GM23338 (cell line): ENCODE measurements at regions not wholly inside any gene's neighbourhood (a gene's known extent, or its start where the extent isn't known, plus 50 kb on each side); places are given as distances from the start of the nearest gene placed in this dataset.

ENCODE experiments used
- ATAC-seq: fragments of 200-7000 bp; cut with Tn5 transposase; 3 replicates; pipeline ENCODE4 v1.9.1; 2020
- DNase-seq: peaks from one replicate; pipeline ENCODE4 v3.0.0-alpha.2; 2015; ENCODE audit warnings: low spot score
- H2AFZ ChIP-seq: fragments of 200-600 bp; sonication (generic); 2 replicates; pipeline ENCODE4 v1.8.0; 2016; ENCODE audit warnings: antibody characterized with exemption, mild to moderate bottlenecking, moderate library complexity
- H3F3A ChIP-seq: fragments of 200-600 bp; sonication (generic); replicated peaks from 2 replicates; pipeline ENCODE4 v1.8.0; 2017; ENCODE audit warnings: antibody characterized with exemption, mixed run types, low read depth
- H3K27ac ChIP-seq: fragments of 200-600 bp; sonication (generic); 2 replicates; pipeline ENCODE4 v1.6.1; 2016; ENCODE audit warnings: low read depth
- H3K27me3 ChIP-seq: fragments of 200-600 bp; sonication (generic); 2 replicates; pipeline ENCODE4 v1.8.0; 2016; ENCODE audit warnings: mild to moderate bottlenecking, mixed run types, moderate library complexity; ENCODE audit not compliant: insufficient read depth
- H3K36me3 ChIP-seq: fragments of 200-600 bp; sonication (generic); 2 replicates; pipeline ENCODE4 v1.8.0; 2016; ENCODE audit warnings: mild to moderate bottlenecking; ENCODE audit not compliant: insufficient read depth
- H3K4me1 ChIP-seq: fragments of 200-600 bp; sonication (generic); 2 replicates; pipeline ENCODE4 v1.8.0; 2016; ENCODE audit warnings: mild to moderate bottlenecking, moderate library complexity; ENCODE audit not compliant: insufficient read depth
- H3K4me2 ChIP-seq: fragments of 200-600 bp; sonication (generic); 2 replicates; pipeline ENCODE4 v1.7.1; 2017; ENCODE audit warnings: mixed run types
- H3K4me3 ChIP-seq: fragments of 200-600 bp; sonication (generic); 2 replicates; pipeline ENCODE4 v1.6.1; 2016; ENCODE audit warnings: mixed run types
- H3K79me2 ChIP-seq: fragments of 200-600 bp; sonication (generic); replicated peaks from 2 replicates; pipeline ENCODE4 v1.8.0; 2017; ENCODE audit warnings: mild to moderate bottlenecking; ENCODE audit not compliant: insufficient read depth
- H3K9me2 ChIP-seq: fragments of 200-600 bp; sonication (generic); 2 replicates; pipeline ENCODE4 v1.8.0; 2017; ENCODE audit not compliant: insufficient read depth
- H4K20me1 ChIP-seq: fragments of 200-600 bp; sonication (generic); replicated peaks from 2 replicates; pipeline ENCODE4 v1.8.0; 2017; ENCODE audit warnings: mild to moderate bottlenecking; ENCODE audit not compliant: insufficient read depth
- H3K27ac Mint-ChIP-seq: 2 replicates; pipeline ENCODE4 v1.8.0; 2020; ENCODE audit warnings: inconsistent platforms, mild to moderate bottlenecking, moderate library complexity, mixed read lengths
- H3K27me3 Mint-ChIP-seq: 3 replicates; pipeline ENCODE4 v1.8.0; 2022; ENCODE audit warnings: low read depth, mild to moderate bottlenecking, moderate library complexity, mixed read lengths, inconsistent platforms; ENCODE audit not compliant: insufficient read depth, poor library complexity
- H3K36me3 Mint-ChIP-seq: 3 replicates; pipeline ENCODE4 v1.8.0; 2021; ENCODE audit warnings: low read depth, mild to moderate bottlenecking, inconsistent platforms, moderate library complexity, mixed read lengths
- H3K4me1 Mint-ChIP-seq: 3 replicates; pipeline ENCODE4 v1.8.0; 2020; ENCODE audit warnings: mild to moderate bottlenecking, inconsistent platforms, mixed read lengths
- H3K4me3 Mint-ChIP-seq: 3 replicates; pipeline ENCODE4 v1.8.0; 2021; ENCODE audit warnings: moderate library complexity, mild to moderate bottlenecking, inconsistent platforms, mixed read lengths
- H3K9me3 Mint-ChIP-seq: 3 replicates; pipeline ENCODE4 v1.8.0; 2020; ENCODE audit warnings: moderate library complexity, mild to moderate bottlenecking, inconsistent platforms, mixed read lengths
- CREB1 ChIP-seq: fragments of 250-450 bp; sonication (Bioruptor Pico); IDR thresholded peaks from 2 replicates; pipeline ENCODE4 v1.5.0; 2020; ENCODE audit warnings: low read depth, mild to moderate bottlenecking, moderate library complexity
- ETS1 ChIP-seq: IDR thresholded peaks from 2 replicates; pipeline ENCODE4 v1.6.1; 2016; ENCODE audit warnings: antibody characterized with exemption
- EZH2 ChIP-seq: fragments of 200-600 bp; sonication (generic); IDR thresholded peaks from one replicate; pipeline ENCODE4 v1.8.0; 2017; ENCODE audit warnings: antibody characterized with exemption, mild to moderate bottlenecking, low read depth; ENCODE audit not compliant: unreplicated experiment
- EZH2phosphoT487 ChIP-seq: fragments of 200-600 bp; sonication (generic); IDR thresholded peaks from one replicate; pipeline ENCODE4 v1.8.1; 2018; ENCODE audit warnings: antibody characterized with exemption; ENCODE audit not compliant: unreplicated experiment
- JUNB ChIP-seq: IDR thresholded peaks from one replicate; pipeline ENCODE4 v1.6.1; 2016; ENCODE audit warnings: antibody characterized with exemption; ENCODE audit not compliant: unreplicated experiment
- NANOG ChIP-seq: IDR thresholded peaks from 2 replicates; pipeline ENCODE4 v1.6.1; 2016; ENCODE audit warnings: antibody characterized with exemption, borderline replicate concordance
- POLR2AphosphoS5 ChIP-seq: IDR thresholded peaks from 2 replicates; pipeline ENCODE4 v1.6.1; 2016; ENCODE audit warnings: antibody characterized with exemption, low read depth
- STAT1 ChIP-seq: IDR thresholded peaks from one replicate; pipeline ENCODE4 v1.6.1; 2016; ENCODE audit warnings: antibody characterized with exemption; ENCODE audit not compliant: unreplicated experiment
- ZNF114 ChIP-seq: fragments of 250-450 bp; sonication (Bioruptor Pico); IDR thresholded peaks from 2 replicates; pipeline ENCODE4 v1.5.0; 2020; ENCODE audit warnings: mild to moderate bottlenecking, moderate library complexity
- ZNF331 ChIP-seq: fragments of 250-450 bp; sonication (Bioruptor Pico); IDR thresholded peaks from 2 replicates; pipeline ENCODE4 v1.5.0; 2020; ENCODE audit warnings: low read depth, mild to moderate bottlenecking, moderate library complexity
- ZNF462 ChIP-seq: fragments of 250-450 bp; sonication (Bioruptor Pico); IDR thresholded peaks from 2 replicates; pipeline ENCODE4 v1.5.0; 2020; ENCODE audit warnings: mild to moderate bottlenecking, moderate library complexity
- TF ChIP-seq, protein P1 (sequence below), 2 experiments: fragments of 200-600 bp in 1 of 2; sonication (generic) in 1 of 2; conservative IDR thresholded peaks; 2 replicates each; pipeline versions ENCODE4 v1.5.1 to v1.6.1; 2016 to 2017; ENCODE audit warnings: antibody characterized with exemption in 2 of 2, low read depth in 2 of 2, mild to moderate bottlenecking in 2 of 2, moderate library complexity in 1 of 2
- TF ChIP-seq, protein P2 (sequence below): IDR thresholded peaks from one replicate; pipeline ENCODE4 v1.6.1; 2018; ENCODE audit warnings: antibody characterized with exemption; ENCODE audit not compliant: unreplicated experiment

GRCh38 chr15:46607077-46607476, 972.2 kb downstream of the SQOR start:
- no peaks in the 10 kb centered on the region for H4K20me1 ChIP-seq
- H3K4me2 ChIP-seq, result no peak overlapping the region
- Mint-ChIP-seq H3K9me3 (peaks cover 58% of the 10 kb centered on the region), H3K27ac (no peak overlapping the region), H3K4me3 (no peak overlapping the region), H3K4me1 (no peaks in the 10 kb centered on the region), H3K27me3 (no peaks in the 10 kb centered on the region), H3K36me3 (no peaks in the 10 kb centered on the region)
- no peaks in the 10 kb centered on the region for H3K4me1 ChIP-seq
- no peaks in the 10 kb centered on the region for H3F3A ChIP-seq
- ATAC-seq (no peak), DNase-seq (no peak)
- H3K27me3 ChIP-seq, result no peaks in the 10 kb centered on the region
- no peak for TF ChIP-seq NANOG
- TF ChIP-seq, protein P1, sequence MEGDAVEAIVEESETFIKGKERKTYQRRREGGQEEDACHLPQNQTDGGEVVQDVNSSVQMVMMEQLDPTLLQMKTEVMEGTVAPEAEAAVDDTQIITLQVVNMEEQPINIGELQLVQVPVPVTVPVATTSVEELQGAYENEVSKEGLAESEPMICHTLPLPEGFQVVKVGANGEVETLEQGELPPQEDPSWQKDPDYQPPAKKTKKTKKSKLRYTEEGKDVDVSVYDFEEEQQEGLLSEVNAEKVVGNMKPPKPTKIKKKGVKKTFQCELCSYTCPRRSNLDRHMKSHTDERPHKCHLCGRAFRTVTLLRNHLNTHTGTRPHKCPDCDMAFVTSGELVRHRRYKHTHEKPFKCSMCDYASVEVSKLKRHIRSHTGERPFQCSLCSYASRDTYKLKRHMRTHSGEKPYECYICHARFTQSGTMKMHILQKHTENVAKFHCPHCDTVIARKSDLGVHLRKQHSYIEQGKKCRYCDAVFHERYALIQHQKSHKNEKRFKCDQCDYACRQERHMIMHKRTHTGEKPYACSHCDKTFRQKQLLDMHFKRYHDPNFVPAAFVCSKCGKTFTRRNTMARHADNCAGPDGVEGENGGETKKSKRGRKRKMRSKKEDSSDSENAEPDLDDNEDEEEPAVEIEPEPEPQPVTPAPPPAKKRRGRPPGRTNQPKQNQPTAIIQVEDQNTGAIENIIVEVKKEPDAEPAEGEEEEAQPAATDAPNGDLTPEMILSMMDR (conservative IDR thresholded peaks at IDR 0.05; ENCODE audit: low read depth in 2 of 2), result no peak
- no peak for TF ChIP-seq EZH2
- TF ChIP-seq ZNF331 (CRISPR knock-in tag), result no peak
- no peak for TF ChIP-seq ZNF114
- TF ChIP-seq ETS1, result no peak
- no peak for TF ChIP-seq STAT1
- no peak for TF ChIP-seq EZH2phosphoT487
- TF ChIP-seq ZNF462 (CRISPR knock-in tag), result no peak
- TF ChIP-seq CREB1 (CRISPR knock-in tag), result no peak
- TF ChIP-seq, protein P2, sequence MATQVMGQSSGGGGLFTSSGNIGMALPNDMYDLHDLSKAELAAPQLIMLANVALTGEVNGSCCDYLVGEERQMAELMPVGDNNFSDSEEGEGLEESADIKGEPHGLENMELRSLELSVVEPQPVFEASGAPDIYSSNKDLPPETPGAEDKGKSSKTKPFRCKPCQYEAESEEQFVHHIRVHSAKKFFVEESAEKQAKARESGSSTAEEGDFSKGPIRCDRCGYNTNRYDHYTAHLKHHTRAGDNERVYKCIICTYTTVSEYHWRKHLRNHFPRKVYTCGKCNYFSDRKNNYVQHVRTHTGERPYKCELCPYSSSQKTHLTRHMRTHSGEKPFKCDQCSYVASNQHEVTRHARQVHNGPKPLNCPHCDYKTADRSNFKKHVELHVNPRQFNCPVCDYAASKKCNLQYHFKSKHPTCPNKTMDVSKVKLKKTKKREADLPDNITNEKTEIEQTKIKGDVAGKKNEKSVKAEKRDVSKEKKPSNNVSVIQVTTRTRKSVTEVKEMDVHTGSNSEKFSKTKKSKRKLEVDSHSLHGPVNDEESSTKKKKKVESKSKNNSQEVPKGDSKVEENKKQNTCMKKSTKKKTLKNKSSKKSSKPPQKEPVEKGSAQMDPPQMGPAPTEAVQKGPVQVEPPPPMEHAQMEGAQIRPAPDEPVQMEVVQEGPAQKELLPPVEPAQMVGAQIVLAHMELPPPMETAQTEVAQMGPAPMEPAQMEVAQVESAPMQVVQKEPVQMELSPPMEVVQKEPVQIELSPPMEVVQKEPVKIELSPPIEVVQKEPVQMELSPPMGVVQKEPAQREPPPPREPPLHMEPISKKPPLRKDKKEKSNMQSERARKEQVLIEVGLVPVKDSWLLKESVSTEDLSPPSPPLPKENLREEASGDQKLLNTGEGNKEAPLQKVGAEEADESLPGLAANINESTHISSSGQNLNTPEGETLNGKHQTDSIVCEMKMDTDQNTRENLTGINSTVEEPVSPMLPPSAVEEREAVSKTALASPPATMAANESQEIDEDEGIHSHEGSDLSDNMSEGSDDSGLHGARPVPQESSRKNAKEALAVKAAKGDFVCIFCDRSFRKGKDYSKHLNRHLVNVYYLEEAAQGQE, result no peak
- TF ChIP-seq POLR2AphosphoS5, result no peak
- no peak for TF ChIP-seq JUNB
- H2AFZ ChIP-seq, result no peak overlapping the region
- no peak overlapping the region for H3K4me3 ChIP-seq
- H3K9me2 ChIP-seq, result 0 out of 2 replicates have a peak, but pooled peaks cover 11% of the 10 kb centered on the region
- H3K36me3 ChIP-seq, result no peaks in the 10 kb centered on the region
- no peak overlapping the region for H3K27ac ChIP-seq
- no peaks in the 10 kb centered on the region for H3K79me2 ChIP-seq
